ENCODE measurements at regions not wholly inside any gene's neighbourhood (a gene's known extent, or its start where the extent isn't known, plus 50 kb on each side); places are given as distances from the start of the nearest gene placed in this dataset.

DNA sequence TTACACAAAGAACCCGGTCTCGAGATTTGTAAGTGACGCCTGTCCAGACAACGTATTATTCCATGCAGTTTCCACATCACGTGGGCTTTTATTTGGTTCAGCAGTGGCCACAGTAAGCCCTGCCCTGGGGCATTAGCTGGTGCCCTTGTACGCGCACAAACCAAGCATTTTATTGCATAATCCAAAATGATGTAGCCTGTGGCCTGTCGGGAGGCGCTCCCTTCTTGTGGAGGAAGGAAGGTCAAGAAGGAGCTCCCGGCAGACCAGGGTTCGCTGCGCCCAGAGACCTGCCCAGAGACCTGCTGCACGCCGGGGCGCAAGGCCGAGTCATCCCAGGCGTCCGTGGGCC lies 179.6 kb upstream of the ALKAL2 start:
- TF ChIP-seq, protein P1, sequence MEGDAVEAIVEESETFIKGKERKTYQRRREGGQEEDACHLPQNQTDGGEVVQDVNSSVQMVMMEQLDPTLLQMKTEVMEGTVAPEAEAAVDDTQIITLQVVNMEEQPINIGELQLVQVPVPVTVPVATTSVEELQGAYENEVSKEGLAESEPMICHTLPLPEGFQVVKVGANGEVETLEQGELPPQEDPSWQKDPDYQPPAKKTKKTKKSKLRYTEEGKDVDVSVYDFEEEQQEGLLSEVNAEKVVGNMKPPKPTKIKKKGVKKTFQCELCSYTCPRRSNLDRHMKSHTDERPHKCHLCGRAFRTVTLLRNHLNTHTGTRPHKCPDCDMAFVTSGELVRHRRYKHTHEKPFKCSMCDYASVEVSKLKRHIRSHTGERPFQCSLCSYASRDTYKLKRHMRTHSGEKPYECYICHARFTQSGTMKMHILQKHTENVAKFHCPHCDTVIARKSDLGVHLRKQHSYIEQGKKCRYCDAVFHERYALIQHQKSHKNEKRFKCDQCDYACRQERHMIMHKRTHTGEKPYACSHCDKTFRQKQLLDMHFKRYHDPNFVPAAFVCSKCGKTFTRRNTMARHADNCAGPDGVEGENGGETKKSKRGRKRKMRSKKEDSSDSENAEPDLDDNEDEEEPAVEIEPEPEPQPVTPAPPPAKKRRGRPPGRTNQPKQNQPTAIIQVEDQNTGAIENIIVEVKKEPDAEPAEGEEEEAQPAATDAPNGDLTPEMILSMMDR (IDR thresholded peaks at IDR 0.05) = no peak
- no peak for TF ChIP-seq POLR2A (IDR thresholded peaks at IDR 0.05)
